WTC11 (cell line): ENCODE measurements at regions not wholly inside any gene's neighbourhood (a gene's known extent, or its start where the extent isn't known, plus 50 kb on each side); places are given as distances from the start of the nearest gene placed in this dataset.

Experiments
- ATAC-seq: fragments of 200-7000 bp; cut with Tn5 transposase; 2 replicates; pipeline ENCODE4 v1.10.0; 2021; ENCODE audit warnings: mild to moderate bottlenecking, moderate library complexity
- CTCF ChIA-PET: fragments of 300-600 bp; sonication (Branson Sonifier 250); formaldehyde crosslinking; loops from one replicate; lab custom pipeline; 2021; ENCODE audit warnings: antibody characterized with exemption; lab: Charles Lee
- POLR2A ChIA-PET: fragments of 350-600 bp; sonication (Branson Sonifier 250); formaldehyde crosslinking; loops from one replicate; lab custom pipeline; 2021; ENCODE audit warnings: antibody characterized with exemption; lab: Charles Lee
- DNase-seq: peaks from one replicate; pipeline ENCODE4 v3.0.0; 2021; ENCODE audit warnings: low spot score
- H3K27ac Mint-ChIP-seq: 2 replicates; pipeline ENCODE4 v1.8.0; 2021; ENCODE audit warnings: mixed read lengths
- H3K27me3 Mint-ChIP-seq: 2 replicates; pipeline ENCODE4 v1.8.0; 2021; ENCODE audit warnings: low read depth, mild to moderate bottlenecking, moderate library complexity, mixed read lengths
- H3K36me3 Mint-ChIP-seq: 2 replicates; pipeline ENCODE4 v1.8.0; 2021; ENCODE audit warnings: mixed read lengths
- H3K4me1 Mint-ChIP-seq: 2 replicates; pipeline ENCODE4 v1.8.0; 2022; ENCODE audit warnings: mixed read lengths
- H3K4me3 Mint-ChIP-seq: 2 replicates; pipeline ENCODE4 v1.8.0; 2021; ENCODE audit warnings: mild to moderate bottlenecking, moderate library complexity, mixed read lengths
- H3K9me3 Mint-ChIP-seq: 2 replicates; pipeline ENCODE4 v1.8.0; 2021; ENCODE audit warnings: mixed read lengths
- CREB1 ChIP-seq: sonication (generic); formaldehyde crosslinking; IDR thresholded peaks from 2 replicates; pipeline ENCODE4 v1.8.0; 2023; ENCODE audit warnings: mild to moderate bottlenecking, missing genetic modification reagents
- MYBL2 ChIP-seq: sonication (generic); formaldehyde crosslinking; IDR thresholded peaks from 2 replicates; pipeline ENCODE4 v1.8.1; 2023; ENCODE audit warnings: mild to moderate bottlenecking, moderate library complexity, missing genetic modification reagents
- RELA ChIP-seq: sonication (generic); formaldehyde crosslinking; IDR thresholded peaks from 2 replicates; pipeline ENCODE4 v1.8.1; 2022; ENCODE audit warnings: missing genetic modification reagents, mild to moderate bottlenecking, borderline replicate concordance
- TCF7 ChIP-seq: sonication (generic); formaldehyde crosslinking; IDR thresholded peaks from 2 replicates; pipeline ENCODE4 v1.8.0; 2022; ENCODE audit warnings: mild to moderate bottlenecking, low read depth, missing genetic modification reagents, moderate library complexity
- TEAD1 ChIP-seq: sonication (generic); formaldehyde crosslinking; IDR thresholded peaks from 2 replicates; pipeline ENCODE4 v1.8.0; 2022; ENCODE audit warnings: mild to moderate bottlenecking, missing genetic modification reagents
- TP53 ChIP-seq: sonication (generic); formaldehyde crosslinking; IDR thresholded peaks from 2 replicates; pipeline ENCODE4 v1.8.1; 2023; ENCODE audit warnings: mild to moderate bottlenecking, missing genetic modification reagents
- TF ChIP-seq, protein P1 (sequence below): sonication (generic); formaldehyde crosslinking; IDR thresholded peaks from 2 replicates; pipeline ENCODE4 v1.8.1; 2023; ENCODE audit warnings: mild to moderate bottlenecking, missing genetic modification reagents, moderate library complexity
- TF ChIP-seq, protein P2 (sequence below): fragments of 250-450 bp; sonication (Bioruptor Pico); IDR thresholded peaks from 2 replicates; pipeline ENCODE4 v1.9.0; 2021; ENCODE audit warnings: mild to moderate bottlenecking, borderline replicate concordance
- TF ChIP-seq, protein P3 (sequence below): sonication (generic); formaldehyde crosslinking; IDR thresholded peaks from 2 replicates; pipeline ENCODE4 v1.8.1; 2022; ENCODE audit warnings: mild to moderate bottlenecking, missing genetic modification reagents, moderate library complexity, borderline replicate concordance
- TF ChIP-seq, protein P4 (sequence below): fragments of 250-450 bp; sonication (Bioruptor Pico); conservative IDR thresholded peaks from 2 replicates; pipeline ENCODE4 v1.9.0; 2021; ENCODE audit warnings: mild to moderate bottlenecking
- TF ChIP-seq, protein P5 (sequence below): sonication (generic); formaldehyde crosslinking; IDR thresholded peaks from 2 replicates; pipeline ENCODE4 v1.8.1; 2023; ENCODE audit warnings: mild to moderate bottlenecking, missing genetic modification reagents, borderline replicate concordance

DNA sequence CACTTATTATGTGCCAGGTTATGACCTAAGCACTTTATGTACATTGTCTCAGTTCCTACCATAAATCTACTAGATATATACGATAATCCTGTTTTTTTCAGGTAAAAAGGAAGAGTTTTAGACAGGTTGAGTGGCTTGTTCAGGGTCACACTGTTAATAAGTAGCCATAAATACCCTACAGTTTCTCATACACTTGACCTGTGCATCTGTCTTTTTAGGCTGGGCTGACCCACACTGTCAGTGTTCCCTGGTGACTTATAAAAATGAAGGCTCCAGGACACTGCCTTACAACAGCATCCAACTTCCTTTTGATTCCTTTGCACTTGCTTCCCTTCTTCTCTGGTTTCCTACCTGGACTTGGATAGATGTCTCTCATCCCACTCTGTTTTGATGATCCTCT lies 78.2 kb upstream of the PAQR3 start:
- no peak overlapping the region for H3K27ac Mint-ChIP-seq
- H3K4me1 Mint-ChIP-seq, result no peaks in the 10 kb centered on the region
- ChIA-PET POLR2A (no interaction called here), CTCF (no interaction called here)
- DNase-seq (no peak), ATAC-seq (no peak)
- TF ChIP-seq MYBL2 (no peak), CREB1 (no peak), TP53 (CRISPR knock-in tag) (no peak), RELA (CRISPR knock-in tag) (no peak)
- TF ChIP-seq, protein P1, sequence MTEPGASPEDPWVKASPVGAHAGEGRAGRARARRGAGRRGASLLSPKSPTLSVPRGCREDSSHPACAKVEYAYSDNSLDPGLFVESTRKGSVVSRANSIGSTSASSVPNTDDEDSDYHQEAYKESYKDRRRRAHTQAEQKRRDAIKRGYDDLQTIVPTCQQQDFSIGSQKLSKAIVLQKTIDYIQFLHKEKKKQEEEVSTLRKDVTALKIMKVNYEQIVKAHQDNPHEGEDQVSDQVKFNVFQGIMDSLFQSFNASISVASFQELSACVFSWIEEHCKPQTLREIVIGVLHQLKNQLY (CRISPR knock-in tag), result no peak
- no peak overlapping the region for H3K4me3 Mint-ChIP-seq
- H3K36me3 Mint-ChIP-seq, result no peaks in the 10 kb centered on the region
- peaks cover 7% of the 10 kb centered on the region for H3K9me3 Mint-ChIP-seq
- H3K27me3 Mint-ChIP-seq, result no peaks in the 10 kb centered on the region

DNA sequence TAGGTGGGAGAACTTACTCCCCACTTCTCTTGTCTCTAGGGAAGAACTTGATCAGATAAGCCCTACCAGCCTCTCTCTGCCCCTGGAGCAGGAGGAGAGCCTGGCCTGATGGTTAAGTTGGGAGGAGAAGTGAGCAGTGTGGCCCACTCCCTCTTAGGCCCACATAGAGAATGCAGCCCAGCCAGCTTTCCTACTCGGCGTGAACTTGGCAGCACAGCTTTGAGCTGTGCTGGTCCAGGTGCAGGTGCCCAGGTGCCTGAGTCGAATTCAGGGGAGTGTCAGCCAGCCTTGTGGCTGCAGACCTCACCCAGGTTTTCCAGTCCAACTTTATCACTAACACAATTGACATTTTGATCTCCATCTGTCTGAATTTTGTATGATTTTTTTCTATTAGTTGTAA lies 77.6 kb upstream of the PAQR3 start:
- CTCF ChIA-PET, result no interaction called here

DNA sequence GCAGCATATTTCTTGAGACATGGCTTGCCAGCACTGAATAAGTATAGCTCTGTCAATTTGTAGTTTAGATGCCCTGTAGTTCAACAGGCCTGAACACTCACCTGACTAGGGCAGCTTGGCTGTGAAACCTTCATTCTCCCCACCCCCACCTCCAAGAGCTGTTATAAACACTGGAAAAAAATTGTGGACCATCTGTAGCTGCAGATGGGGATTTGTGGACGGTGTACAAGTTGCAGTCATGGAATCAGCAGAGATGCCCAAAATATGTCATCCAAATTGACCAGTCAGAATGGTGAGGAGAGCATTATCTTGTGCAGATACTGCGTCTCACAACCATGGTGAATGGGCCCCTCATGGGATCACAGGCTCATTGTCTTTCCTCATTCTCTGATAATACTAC lies 76.2 kb upstream of the PAQR3 start:
- Mint-ChIP-seq H3K9me3 (peaks cover 7% of the 10 kb centered on the region), H3K27ac (no peak overlapping the region)
- TF ChIP-seq, protein P2, sequence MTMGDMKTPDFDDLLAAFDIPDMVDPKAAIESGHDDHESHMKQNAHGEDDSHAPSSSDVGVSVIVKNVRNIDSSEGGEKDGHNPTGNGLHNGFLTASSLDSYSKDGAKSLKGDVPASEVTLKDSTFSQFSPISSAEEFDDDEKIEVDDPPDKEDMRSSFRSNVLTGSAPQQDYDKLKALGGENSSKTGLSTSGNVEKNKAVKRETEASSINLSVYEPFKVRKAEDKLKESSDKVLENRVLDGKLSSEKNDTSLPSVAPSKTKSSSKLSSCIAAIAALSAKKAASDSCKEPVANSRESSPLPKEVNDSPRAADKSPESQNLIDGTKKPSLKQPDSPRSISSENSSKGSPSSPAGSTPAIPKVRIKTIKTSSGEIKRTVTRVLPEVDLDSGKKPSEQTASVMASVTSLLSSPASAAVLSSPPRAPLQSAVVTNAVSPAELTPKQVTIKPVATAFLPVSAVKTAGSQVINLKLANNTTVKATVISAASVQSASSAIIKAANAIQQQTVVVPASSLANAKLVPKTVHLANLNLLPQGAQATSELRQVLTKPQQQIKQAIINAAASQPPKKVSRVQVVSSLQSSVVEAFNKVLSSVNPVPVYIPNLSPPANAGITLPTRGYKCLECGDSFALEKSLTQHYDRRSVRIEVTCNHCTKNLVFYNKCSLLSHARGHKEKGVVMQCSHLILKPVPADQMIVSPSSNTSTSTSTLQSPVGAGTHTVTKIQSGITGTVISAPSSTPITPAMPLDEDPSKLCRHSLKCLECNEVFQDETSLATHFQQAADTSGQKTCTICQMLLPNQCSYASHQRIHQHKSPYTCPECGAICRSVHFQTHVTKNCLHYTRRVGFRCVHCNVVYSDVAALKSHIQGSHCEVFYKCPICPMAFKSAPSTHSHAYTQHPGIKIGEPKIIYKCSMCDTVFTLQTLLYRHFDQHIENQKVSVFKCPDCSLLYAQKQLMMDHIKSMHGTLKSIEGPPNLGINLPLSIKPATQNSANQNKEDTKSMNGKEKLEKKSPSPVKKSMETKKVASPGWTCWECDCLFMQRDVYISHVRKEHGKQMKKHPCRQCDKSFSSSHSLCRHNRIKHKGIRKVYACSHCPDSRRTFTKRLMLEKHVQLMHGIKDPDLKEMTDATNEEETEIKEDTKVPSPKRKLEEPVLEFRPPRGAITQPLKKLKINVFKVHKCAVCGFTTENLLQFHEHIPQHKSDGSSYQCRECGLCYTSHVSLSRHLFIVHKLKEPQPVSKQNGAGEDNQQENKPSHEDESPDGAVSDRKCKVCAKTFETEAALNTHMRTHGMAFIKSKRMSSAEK (CRISPR knock-in tag), result no peak
- TF ChIP-seq TEAD1 (CRISPR knock-in tag) (no peak), TCF7 (CRISPR knock-in tag) (no peak)
- TF ChIP-seq, protein P3, sequence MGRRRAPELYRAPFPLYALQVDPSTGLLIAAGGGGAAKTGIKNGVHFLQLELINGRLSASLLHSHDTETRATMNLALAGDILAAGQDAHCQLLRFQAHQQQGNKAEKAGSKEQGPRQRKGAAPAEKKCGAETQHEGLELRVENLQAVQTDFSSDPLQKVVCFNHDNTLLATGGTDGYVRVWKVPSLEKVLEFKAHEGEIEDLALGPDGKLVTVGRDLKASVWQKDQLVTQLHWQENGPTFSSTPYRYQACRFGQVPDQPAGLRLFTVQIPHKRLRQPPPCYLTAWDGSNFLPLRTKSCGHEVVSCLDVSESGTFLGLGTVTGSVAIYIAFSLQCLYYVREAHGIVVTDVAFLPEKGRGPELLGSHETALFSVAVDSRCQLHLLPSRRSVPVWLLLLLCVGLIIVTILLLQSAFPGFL (CRISPR knock-in tag), result no peak
- TF ChIP-seq, protein P4, sequence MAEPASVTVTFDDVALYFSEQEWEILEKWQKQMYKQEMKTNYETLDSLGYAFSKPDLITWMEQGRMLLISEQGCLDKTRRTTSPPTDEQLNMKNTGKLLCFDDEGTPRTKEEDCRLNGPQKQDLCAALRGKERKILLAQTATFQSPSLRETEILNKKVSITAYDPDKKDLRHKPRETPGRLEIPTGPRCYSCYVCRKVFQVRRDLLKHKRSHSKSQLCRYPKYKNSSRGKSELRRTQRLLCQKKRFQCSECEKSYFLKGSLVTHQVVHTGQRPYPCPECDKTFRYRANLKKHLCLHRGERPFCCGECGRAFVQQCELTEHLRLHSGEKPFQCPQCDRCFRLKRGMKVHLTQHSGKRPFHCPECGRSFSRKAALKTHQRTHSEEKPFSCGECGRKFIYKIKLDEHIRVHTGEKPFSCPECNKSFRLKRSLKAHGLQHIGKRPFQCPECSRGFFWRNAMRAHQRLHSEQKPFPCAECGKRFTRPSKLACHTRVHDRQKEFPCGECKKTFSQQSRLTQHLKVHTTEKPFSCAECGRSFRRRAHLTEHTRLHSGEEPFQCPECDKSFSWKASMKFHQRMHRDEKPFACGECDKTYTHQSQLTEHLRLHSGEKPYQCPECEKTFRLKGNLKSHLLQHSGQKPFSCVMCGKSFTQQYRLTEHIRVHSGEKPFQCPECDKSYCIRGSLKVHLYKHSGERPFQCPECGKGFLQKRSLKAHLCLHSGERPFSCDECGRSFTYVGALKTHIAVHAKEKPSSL (CRISPR knock-in tag), result no peak
- TF ChIP-seq, all 79 proteins: peak for 0
- Mint-ChIP-seq H3K27me3 (no peaks in the 10 kb centered on the region), H3K36me3 (no peaks in the 10 kb centered on the region), H3K4me1 (no peaks in the 10 kb centered on the region), H3K4me3 (no peak overlapping the region)
- no peak for DNase-seq
- CTCF ChIA-PET, result no interaction called here
- POLR2A ChIA-PET, result no interaction called here
- ATAC-seq, result no peak

More for the DNA sequence above, 77.6 kb upstream of the PAQR3 start:
- no peak for DNase-seq
- POLR2A ChIA-PET, result no interaction called here
- Mint-ChIP-seq H3K4me3 (no peak overlapping the region), H3K27ac (no peak overlapping the region), H3K36me3 (no peaks in the 10 kb centered on the region), H3K27me3 (no peaks in the 10 kb centered on the region), H3K9me3 (peaks cover 7% of the 10 kb centered on the region), H3K4me1 (no peaks in the 10 kb centered on the region)
- TF ChIP-seq TEAD1 (CRISPR knock-in tag), result no peak
- TF ChIP-seq, protein P5, sequence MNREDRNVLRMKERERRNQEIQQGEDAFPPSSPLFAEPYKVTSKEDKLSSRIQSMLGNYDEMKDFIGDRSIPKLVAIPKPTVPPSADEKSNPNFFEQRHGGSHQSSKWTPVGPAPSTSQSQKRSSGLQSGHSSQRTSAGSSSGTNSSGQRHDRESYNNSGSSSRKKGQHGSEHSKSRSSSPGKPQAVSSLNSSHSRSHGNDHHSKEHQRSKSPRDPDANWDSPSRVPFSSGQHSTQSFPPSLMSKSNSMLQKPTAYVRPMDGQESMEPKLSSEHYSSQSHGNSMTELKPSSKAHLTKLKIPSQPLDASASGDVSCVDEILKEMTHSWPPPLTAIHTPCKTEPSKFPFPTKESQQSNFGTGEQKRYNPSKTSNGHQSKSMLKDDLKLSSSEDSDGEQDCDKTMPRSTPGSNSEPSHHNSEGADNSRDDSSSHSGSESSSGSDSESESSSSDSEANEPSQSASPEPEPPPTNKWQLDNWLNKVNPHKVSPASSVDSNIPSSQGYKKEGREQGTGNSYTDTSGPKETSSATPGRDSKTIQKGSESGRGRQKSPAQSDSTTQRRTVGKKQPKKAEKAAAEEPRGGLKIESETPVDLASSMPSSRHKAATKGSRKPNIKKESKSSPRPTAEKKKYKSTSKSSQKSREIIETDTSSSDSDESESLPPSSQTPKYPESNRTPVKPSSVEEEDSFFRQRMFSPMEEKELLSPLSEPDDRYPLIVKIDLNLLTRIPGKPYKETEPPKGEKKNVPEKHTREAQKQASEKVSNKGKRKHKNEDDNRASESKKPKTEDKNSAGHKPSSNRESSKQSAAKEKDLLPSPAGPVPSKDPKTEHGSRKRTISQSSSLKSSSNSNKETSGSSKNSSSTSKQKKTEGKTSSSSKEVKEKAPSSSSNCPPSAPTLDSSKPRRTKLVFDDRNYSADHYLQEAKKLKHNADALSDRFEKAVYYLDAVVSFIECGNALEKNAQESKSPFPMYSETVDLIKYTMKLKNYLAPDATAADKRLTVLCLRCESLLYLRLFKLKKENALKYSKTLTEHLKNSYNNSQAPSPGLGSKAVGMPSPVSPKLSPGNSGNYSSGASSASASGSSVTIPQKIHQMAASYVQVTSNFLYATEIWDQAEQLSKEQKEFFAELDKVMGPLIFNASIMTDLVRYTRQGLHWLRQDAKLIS, result no peak
- peak; percentile 46; the same call in 1 of the 2 replicates for ATAC-seq
